ENCODE measurements at regions not wholly inside any gene's neighbourhood (a gene's known extent, or its start where the extent isn't known, plus 50 kb on each side); places are given as distances from the start of the nearest gene placed in this dataset.
A peak's percentile ranks its signal among the peaks of the same experiment; 100 is the strongest.

DNA sequence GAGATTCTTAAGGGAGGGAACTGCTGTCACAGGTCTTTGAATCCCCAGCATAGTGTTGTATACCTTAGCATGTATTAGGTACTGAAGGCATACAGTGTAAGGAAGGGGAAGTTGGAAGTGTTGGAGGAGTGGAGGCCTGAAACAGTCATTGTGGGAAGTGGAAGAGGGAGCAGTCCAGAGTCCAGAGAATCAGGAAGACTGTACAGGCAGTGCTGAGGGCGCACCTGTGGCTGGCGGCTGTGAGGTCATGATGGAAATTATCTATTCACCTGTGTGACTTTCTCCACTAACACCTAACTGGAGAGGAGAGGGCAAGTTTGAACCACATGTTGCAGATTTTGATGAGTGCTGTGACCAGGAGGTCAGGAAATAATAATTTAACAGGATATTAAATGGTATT is 119.7 kb upstream of the NIPBL start:
- no peaks in the 10 kb centered on the region for H3K4me1 ChIP-seq (replicated peaks; ENCODE audit: insufficient read depth)
- no peaks in the 10 kb centered on the region for H4K20me1 ChIP-seq (ENCODE audit: insufficient read depth)
- H2AFZ ChIP-seq = no peak overlapping the region
- H3F3A ChIP-seq (ENCODE audit: insufficient read depth, low read depth) = no peaks in the 10 kb centered on the region
- intact Hi-C loops (cut with micrococcal nuclease; ENCODE audit: unreplicated experiment) = no loop called here
- no peaks in the 10 kb centered on the region for H3K9me2 ChIP-seq (ENCODE audit: insufficient read depth)
- no peaks in the 10 kb centered on the region for H3K79me2 ChIP-seq (ENCODE audit: low read depth)
- H3K9me3 ChIP-seq (ENCODE audit: insufficient read depth, low read depth) = no peaks in the 10 kb centered on the region
- no peaks in the 10 kb centered on the region for H3K27me3 ChIP-seq (ENCODE audit: insufficient read depth, low read depth)
- no TSS peak for BruUV-seq (replicated peaks)
- no peaks in the 10 kb centered on the region for H3K36me3 ChIP-seq (ENCODE audit: low read depth)
- H3K4me2 ChIP-seq = no peak overlapping the region
- H3K27ac ChIP-seq = no peak overlapping the region
- CTCF ChIA-PET = no interaction called here
- H3K4me3 ChIP-seq = no peak overlapping the region
- no peak for DNase-seq
- no peak for TF ChIP-seq EZH2 (IDR thresholded peaks at IDR 0.05; ENCODE audit: low read depth)
- TF ChIP-seq, protein P1, sequence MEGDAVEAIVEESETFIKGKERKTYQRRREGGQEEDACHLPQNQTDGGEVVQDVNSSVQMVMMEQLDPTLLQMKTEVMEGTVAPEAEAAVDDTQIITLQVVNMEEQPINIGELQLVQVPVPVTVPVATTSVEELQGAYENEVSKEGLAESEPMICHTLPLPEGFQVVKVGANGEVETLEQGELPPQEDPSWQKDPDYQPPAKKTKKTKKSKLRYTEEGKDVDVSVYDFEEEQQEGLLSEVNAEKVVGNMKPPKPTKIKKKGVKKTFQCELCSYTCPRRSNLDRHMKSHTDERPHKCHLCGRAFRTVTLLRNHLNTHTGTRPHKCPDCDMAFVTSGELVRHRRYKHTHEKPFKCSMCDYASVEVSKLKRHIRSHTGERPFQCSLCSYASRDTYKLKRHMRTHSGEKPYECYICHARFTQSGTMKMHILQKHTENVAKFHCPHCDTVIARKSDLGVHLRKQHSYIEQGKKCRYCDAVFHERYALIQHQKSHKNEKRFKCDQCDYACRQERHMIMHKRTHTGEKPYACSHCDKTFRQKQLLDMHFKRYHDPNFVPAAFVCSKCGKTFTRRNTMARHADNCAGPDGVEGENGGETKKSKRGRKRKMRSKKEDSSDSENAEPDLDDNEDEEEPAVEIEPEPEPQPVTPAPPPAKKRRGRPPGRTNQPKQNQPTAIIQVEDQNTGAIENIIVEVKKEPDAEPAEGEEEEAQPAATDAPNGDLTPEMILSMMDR (conservative IDR thresholded peaks at IDR 0.05) = no peak
- POLR2A ChIA-PET (ENCODE audit: unreplicated experiment) = no interaction called here

DNA sequence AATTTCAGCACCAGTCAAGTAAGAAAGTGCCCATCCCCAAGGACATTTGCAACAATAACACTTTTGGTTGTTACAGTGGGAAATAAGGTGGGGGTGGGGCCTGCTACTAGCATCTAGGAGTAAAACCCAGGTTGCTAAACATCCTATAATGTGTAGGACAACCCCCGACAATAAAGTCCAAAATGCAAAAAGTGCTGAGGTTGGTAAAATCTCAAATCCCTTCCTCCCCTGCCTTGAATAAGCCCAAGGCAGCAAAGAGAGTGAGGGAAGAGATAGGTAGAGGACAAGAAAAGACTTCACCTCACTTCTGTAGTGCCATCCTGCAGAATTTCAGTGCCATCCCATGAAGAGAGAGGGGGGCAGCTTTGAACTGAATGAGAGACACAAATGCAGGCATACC is 117.5 kb upstream of the NIPBL start:
- no TSS peak for BruUV-seq (replicated peaks)
- H3K9me3 ChIP-seq (ENCODE audit: insufficient read depth, low read depth) = no peaks in the 10 kb centered on the region
- TF ChIP-seq, protein P1 (conservative IDR thresholded peaks at IDR 0.05) = no peak
- TF ChIP-seq EZH2 (IDR thresholded peaks at IDR 0.05; ENCODE audit: low read depth) = no peak

DNA sequence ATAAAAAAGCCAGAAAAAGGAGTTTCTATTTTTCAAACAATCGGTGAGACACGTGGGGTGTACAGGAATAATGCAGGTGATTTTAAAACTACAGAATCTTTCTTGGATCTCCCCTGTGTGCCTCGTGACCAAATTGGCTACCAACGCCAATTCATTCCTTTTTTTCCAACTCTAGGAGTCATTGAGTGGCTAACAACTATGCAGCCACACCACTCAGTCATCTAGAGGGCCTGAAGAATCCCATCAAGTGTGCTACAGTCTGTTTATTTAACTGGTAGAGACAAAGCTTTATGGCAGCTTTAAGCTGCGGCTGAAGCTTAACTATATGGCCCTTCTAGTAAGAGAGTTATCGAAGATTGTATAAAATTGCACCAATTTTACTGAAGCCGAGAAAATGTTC is 113.1 kb upstream of the NIPBL start:
- no peaks in the 10 kb centered on the region for H3K9me2 ChIP-seq (ENCODE audit: insufficient read depth)
- intact Hi-C loops (cut with micrococcal nuclease; ENCODE audit: unreplicated experiment) = no loop called here
- no peak overlapping the region for H3K4me3 ChIP-seq
- no peaks in the 10 kb centered on the region for H3K79me2 ChIP-seq (ENCODE audit: low read depth)
- H3K36me3 ChIP-seq (ENCODE audit: low read depth) = no peaks in the 10 kb centered on the region
- H3K9me3 ChIP-seq (ENCODE audit: insufficient read depth, low read depth) = no peaks in the 10 kb centered on the region
- H4K20me1 ChIP-seq (ENCODE audit: insufficient read depth) = no peaks in the 10 kb centered on the region
- H3K4me1 ChIP-seq (replicated peaks; ENCODE audit: insufficient read depth) = no peaks in the 10 kb centered on the region
- no peak overlapping the region for H3K27ac ChIP-seq
- no peak for DNase-seq
- H3K27me3 ChIP-seq (ENCODE audit: insufficient read depth, low read depth) = no peaks in the 10 kb centered on the region
- POLR2A ChIA-PET (ENCODE audit: unreplicated experiment) = interaction anchor here (0.5 kb wide), 1 partner anchor 676 kb away, joined by 3 read pairs; no protein-coding TSS in a partner anchor
- CTCF ChIA-PET = no interaction called here
- H2AFZ ChIP-seq = 0 out of 2 replicates have a peak overlapping the region, but pooled peaks have one; percentile 2
- no peak for TF ChIP-seq EZH2 (IDR thresholded peaks at IDR 0.05; ENCODE audit: low read depth)
- TF ChIP-seq, protein P1 (conservative IDR thresholded peaks at IDR 0.05) = no peak
- no peak overlapping the region for H3K4me2 ChIP-seq
- H3F3A ChIP-seq (ENCODE audit: insufficient read depth, low read depth) = no peaks in the 10 kb centered on the region
- BruUV-seq (replicated peaks) = no TSS peak

More for the DNA sequence above, 117.5 kb upstream of the NIPBL start:
- H4K20me1 ChIP-seq (ENCODE audit: insufficient read depth) = no peaks in the 10 kb centered on the region
- no peaks in the 10 kb centered on the region for H3F3A ChIP-seq (ENCODE audit: insufficient read depth, low read depth)
- no peaks in the 10 kb centered on the region for H3K79me2 ChIP-seq (ENCODE audit: low read depth)
- H3K4me3 ChIP-seq = no peak overlapping the region
- POLR2A ChIA-PET (ENCODE audit: unreplicated experiment) = no interaction called here
- intact Hi-C loops (cut with micrococcal nuclease; ENCODE audit: unreplicated experiment) = no loop called here
- H3K36me3 ChIP-seq (ENCODE audit: low read depth) = no peaks in the 10 kb centered on the region
- no peak for DNase-seq
- H3K4me2 ChIP-seq = no peak overlapping the region
- CTCF ChIA-PET = no interaction called here
- H2AFZ ChIP-seq = no peak overlapping the region
- H3K27ac ChIP-seq = no peak overlapping the region
- H3K9me2 ChIP-seq (ENCODE audit: insufficient read depth) = no peaks in the 10 kb centered on the region
- no peaks in the 10 kb centered on the region for H3K4me1 ChIP-seq (replicated peaks; ENCODE audit: insufficient read depth)
- H3K27me3 ChIP-seq (ENCODE audit: insufficient read depth, low read depth) = no peaks in the 10 kb centered on the region
